ENCODE measurements at regions not wholly inside any gene's neighbourhood (a gene's known extent, or its start where the extent isn't known, plus 50 kb on each side); places are given as distances from the start of the nearest gene placed in this dataset.

GRCh38 chr1:166484471-166484870 lies 317.7 kb upstream of the FAM78B start:
- no peak for TF ChIP-seq POLR2AphosphoS5 (IDR thresholded peaks at IDR 0.05; ENCODE audit: low read depth, low read length)
- TF ChIP-seq POLR2A (IDR thresholded peaks at IDR 0.05; ENCODE audit: low read depth, low read length) = no peak
- no peak for TF ChIP-seq TAF1 (IDR thresholded peaks at IDR 0.05; ENCODE audit: low read depth, low read length)
- TF ChIP-seq SPI1 (IDR thresholded peaks at IDR 0.05; ENCODE audit: low read depth, low read length) = no peak
